NCI-H146 treated with DMSO at 0.1 percent for 48 hours (cell line): ENCODE measurements at regions not wholly inside any gene's neighbourhood (a gene's known extent, or its start where the extent isn't known, plus 50 kb on each side); places are given as distances from the start of the nearest gene placed in this dataset.
"Not testable (repeated sequence)": the region's sequence is repeated elsewhere in the genome, so short reads cannot be mapped to it uniquely, and the experiment has no call there.

Experiments
- DNase-seq: peaks from one replicate; lab custom pipeline; 2025; ENCODE audit not compliant: unreplicated experiment; lab: John Stamatoyannopoulos, UW

- DNase-seq: not testable (repeated sequence)
These were observed 286.1 kb upstream of the MTPN start for GRCh38 chr7:136263112-136263860.

GRCh38 chr7:136260591-136260990 is 283.4 kb upstream of the MTPN start:
- not testable (repeated sequence) for DNase-seq

GRCh38 chr7:136259074-136259473 is 281.9 kb upstream of the MTPN start:
- DNase-seq: no peak

GRCh38 chr7:136256491-136256890 is 279.3 kb upstream of the MTPN start:
- no peak for DNase-seq

GRCh38 chr7:136254148-136254547 is 277.0 kb upstream of the MTPN start:
- DNase-seq: no peak

GRCh38 chr7:136251826-136252225 is 274.7 kb upstream of the MTPN start:
- no peak for DNase-seq

GRCh38 chr7:136247211-136247610 is 270.1 kb upstream of the MTPN start:
- no peak for DNase-seq

- no peak for DNase-seq
These were observed 268.3 kb upstream of the MTPN start for GRCh38 chr7:136245327-136246004.

GRCh38 chr7:136234040-136234439 is 256.9 kb upstream of the MTPN start:
- DNase-seq: no peak

- no peak for DNase-seq
These were observed 253.1 kb upstream of the MTPN start for GRCh38 chr7:136230210-136230609.

- no peak for DNase-seq
These were observed 252.6 kb upstream of the MTPN start for GRCh38 chr7:136229790-136230189.

- DNase-seq: no peak
These were observed 251.0 kb upstream of the MTPN start for GRCh38 chr7:136228171-136228570.

- no peak for DNase-seq
These were observed 237.2 kb upstream of the MTPN start for GRCh38 chr7:136214356-136214755.

GRCh38 chr7:136213012-136213411 is 235.9 kb upstream of the MTPN start:
- no peak for DNase-seq

- DNase-seq: no peak
These were observed 233.5 kb upstream of the MTPN start for GRCh38 chr7:136210664-136211063.

- no peak for DNase-seq
These were observed 232.9 kb upstream of the MTPN start for GRCh38 chr7:136210079-136210478.

GRCh38 chr7:136205956-136206355 is 228.8 kb upstream of the MTPN start:
- no peak for DNase-seq

- DNase-seq: no peak
These were observed 221.0 kb upstream of the MTPN start for GRCh38 chr7:136198168-136198567.

- no peak for DNase-seq
These were observed 217.7 kb upstream of the MTPN start for GRCh38 chr7:136194878-136195277.

- no peak for DNase-seq
These were observed 216.8 kb upstream of the MTPN start for GRCh38 chr7:136193940-136194339.

GRCh38 chr7:136189506-136189998 is 212.4 kb upstream of the MTPN start:
- DNase-seq: no peak

- DNase-seq: no peak
These were observed 209.1 kb upstream of the MTPN start for GRCh38 chr7:136186281-136186680.
